Embryonic facial prominence (tissue), 1 donor: ENCODE measurements at regions not wholly inside any gene's neighbourhood (a gene's known extent, or its start where the extent isn't known, plus 50 kb on each side); places are given as distances from the start of the nearest gene placed in this dataset.
"Not testable (repeated sequence)": the region's sequence is repeated elsewhere in the genome, so short reads cannot be mapped to it uniquely, and the experiment has no call there.

ENCODE experiments used
- DNase-seq: peaks from one replicate; pipeline ENCODE4 v3.0.0-alpha.2; 2016; ENCODE audit errors: extremely low spot score

GRCh38 chr2:67571785-67572718 lies 174.9 kb downstream of the ETAA1 start:
- no peak for DNase-seq

GRCh38 chr2:67572721-67573435 lies 175.7 kb downstream of the ETAA1 start:
- no peak for DNase-seq

- DNase-seq: no peak
Observed at GRCh38 chr2:67574230-67574629, 177.1 kb downstream of the ETAA1 start.

- DNase-seq: no peak
Observed at GRCh38 chr2:67576226-67576625, 179.1 kb downstream of the ETAA1 start.

GRCh38 chr2:67576991-67577390 lies 179.9 kb downstream of the ETAA1 start:
- no peak for DNase-seq

GRCh38 chr2:67579216-67579615 lies 182.1 kb downstream of the ETAA1 start:
- DNase-seq: no peak

GRCh38 chr2:67579806-67580205 lies 182.7 kb downstream of the ETAA1 start:
- no peak for DNase-seq

- DNase-seq: no peak
Observed at GRCh38 chr2:67581751-67582150, 184.6 kb downstream of the ETAA1 start.

- DNase-seq: no peak
Observed at GRCh38 chr2:67583185-67583584, 186.1 kb downstream of the ETAA1 start.

GRCh38 chr2:67585400-67585799 lies 188.3 kb downstream of the ETAA1 start:
- DNase-seq: no peak

- DNase-seq: not testable (repeated sequence)
Observed at GRCh38 chr2:67589121-67589520, 192.0 kb downstream of the ETAA1 start.

GRCh38 chr2:67594522-67594921 lies 197.4 kb downstream of the ETAA1 start:
- DNase-seq: not testable (repeated sequence)

GRCh38 chr2:67596871-67597270 lies 199.7 kb downstream of the ETAA1 start:
- no peak for DNase-seq

- no peak for DNase-seq
Observed at GRCh38 chr2:67599561-67599960, 202.4 kb downstream of the ETAA1 start.

- DNase-seq: no peak
Observed at GRCh38 chr2:67600222-67600871, 203.2 kb downstream of the ETAA1 start.

- DNase-seq: no peak
Observed at GRCh38 chr2:67600946-67601345, 203.8 kb downstream of the ETAA1 start.

- no peak for DNase-seq
Observed at GRCh38 chr2:67604360-67604759, 207.2 kb downstream of the ETAA1 start.

- no peak for DNase-seq
Observed at GRCh38 chr2:67612576-67613042, 215.5 kb downstream of the ETAA1 start.

- DNase-seq: no peak
Observed at GRCh38 chr2:67613227-67613626, 216.1 kb downstream of the ETAA1 start.

GRCh38 chr2:67614454-67614853 lies 217.3 kb downstream of the ETAA1 start:
- DNase-seq: no peak

- no peak for DNase-seq
Observed at GRCh38 chr2:67616749-67617148, 219.6 kb downstream of the ETAA1 start.

GRCh38 chr2:67619204-67619603 lies 222.1 kb downstream of the ETAA1 start:
- no peak for DNase-seq
